HG02943 (cell line): ENCODE measurements at regions not wholly inside any gene's neighbourhood (a gene's known extent, or its start where the extent isn't known, plus 50 kb on each side); places are given as distances from the start of the nearest gene placed in this dataset.
"Not testable (repeated sequence)": the region's sequence is repeated elsewhere in the genome, so short reads cannot be mapped to it uniquely, and the experiment has no call there.

ENCODE experiments used
- ATAC-seq: cut with Tn5 transposase; IDR thresholded peaks from one replicate; pipeline ENCODE4 v1.9.1; 2021; ENCODE audit warnings: mild to moderate bottlenecking, low read depth, moderate library complexity; ENCODE audit not compliant: unreplicated experiment

DNA sequence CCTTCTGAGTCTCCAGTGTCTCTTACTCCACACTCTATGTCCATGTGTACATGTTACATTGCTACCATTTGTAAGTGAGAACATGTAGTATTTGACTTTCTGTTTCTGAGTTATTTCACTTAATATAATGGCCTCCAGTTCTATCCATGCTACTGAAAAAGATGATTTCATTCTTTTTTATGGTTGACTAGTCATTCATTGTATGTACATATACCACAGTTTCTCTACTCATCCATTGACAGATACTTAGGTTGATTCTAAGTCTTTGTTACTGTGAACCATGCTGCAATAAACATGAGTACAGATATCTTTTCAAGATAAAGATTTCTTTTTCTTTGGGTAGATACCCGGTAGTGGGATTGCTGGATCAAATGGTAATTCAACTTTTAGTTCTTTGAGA is 107.1 kb upstream of the CHD1 start:
- ATAC-seq = no peak

DNA sequence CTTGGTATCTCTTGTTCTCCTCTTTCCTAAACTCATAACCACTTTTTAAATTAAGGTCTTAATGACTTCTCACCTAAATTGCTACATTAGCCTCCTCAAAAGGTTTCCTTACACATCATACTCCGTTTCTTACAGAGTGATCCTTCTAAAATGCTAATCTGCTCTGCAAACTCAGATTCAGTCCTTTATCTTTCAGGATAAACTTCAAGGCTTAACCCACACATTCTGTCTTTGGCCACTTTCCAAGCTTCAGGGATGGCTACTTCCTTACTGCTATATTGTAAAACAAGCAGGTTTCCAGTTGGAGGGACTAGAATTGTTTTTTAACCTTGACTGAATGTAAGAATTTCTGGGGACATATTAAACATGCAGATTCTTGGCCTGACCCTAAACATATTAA is 105.5 kb upstream of the CHD1 start:
- no peak for ATAC-seq

DNA sequence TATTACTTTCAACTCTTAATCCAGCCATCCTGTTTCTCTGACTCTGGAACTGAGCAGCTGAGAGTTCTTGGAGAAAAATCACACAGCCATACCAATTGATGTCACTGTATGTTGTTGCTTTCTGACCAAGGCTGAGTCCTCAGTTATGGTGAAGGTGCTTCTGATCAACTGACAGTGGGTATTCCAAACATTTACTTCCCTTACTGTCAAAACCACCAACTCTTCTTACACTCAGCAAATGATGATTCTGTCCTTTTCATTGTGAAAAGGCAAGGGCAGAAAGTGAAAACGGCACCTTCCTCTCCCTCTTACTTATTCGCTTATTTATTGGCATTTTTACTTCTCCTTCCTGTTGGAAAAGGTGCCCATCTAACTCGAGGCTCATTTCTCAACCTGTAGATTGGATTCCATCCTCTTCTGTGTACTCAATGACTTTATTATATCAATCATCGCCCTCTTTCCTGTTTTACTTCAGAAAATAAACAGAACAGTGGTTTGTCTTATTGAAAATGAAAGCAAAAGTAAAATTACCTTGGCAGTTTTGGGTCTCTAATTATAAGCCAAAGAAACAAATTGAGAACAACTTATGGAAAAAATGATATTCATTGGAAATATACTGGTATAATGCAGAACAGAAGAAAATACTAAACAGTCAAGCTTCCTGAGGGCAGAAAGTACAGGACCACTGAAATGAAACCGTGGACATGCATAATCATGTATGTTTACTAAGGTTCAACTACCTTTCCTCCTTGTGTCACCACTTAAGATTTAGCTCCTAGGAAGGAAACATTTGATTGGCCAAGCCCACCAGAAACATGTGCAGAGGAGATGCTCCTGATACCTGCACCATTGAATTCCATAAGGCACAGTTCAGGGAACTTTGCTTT is 104.5 kb upstream of the CHD1 start:
- ATAC-seq = no peak

DNA sequence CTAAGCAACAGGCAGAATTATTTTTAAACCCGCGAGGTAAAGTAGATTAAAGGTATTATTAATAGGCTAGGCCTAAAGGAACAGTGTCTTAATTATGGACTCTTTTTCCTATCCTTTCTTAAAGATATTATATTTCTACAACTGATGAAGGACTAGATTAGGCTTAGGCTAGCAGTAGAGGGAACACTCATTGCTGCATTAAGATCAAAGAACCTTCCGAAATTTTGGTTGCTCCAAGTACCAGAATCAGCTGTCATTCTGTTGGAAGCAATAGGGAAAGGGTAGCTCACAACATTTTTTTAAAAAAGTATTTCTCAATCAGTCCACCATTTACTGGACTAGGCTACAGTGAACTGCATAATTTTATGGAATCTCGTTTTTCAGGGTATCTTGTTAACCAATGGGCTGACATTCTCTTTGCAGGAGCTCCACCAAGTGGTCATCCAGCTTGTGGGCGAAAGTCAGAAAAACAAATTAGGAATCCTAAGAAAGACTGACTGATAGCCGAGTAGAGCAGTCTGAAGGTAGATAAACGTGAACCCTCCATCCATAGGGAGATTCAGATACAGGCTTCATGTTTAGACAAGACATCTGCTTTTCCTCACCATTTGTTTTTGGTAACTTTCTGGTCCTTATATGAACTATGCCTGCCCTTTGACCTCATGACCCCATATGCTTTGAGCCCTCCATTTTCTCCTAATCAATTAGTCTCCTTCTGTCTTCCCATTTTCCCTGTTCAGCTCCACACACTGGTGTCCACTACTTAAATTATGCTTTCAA is 103.6 kb upstream of the CHD1 start:
- no peak for ATAC-seq

DNA sequence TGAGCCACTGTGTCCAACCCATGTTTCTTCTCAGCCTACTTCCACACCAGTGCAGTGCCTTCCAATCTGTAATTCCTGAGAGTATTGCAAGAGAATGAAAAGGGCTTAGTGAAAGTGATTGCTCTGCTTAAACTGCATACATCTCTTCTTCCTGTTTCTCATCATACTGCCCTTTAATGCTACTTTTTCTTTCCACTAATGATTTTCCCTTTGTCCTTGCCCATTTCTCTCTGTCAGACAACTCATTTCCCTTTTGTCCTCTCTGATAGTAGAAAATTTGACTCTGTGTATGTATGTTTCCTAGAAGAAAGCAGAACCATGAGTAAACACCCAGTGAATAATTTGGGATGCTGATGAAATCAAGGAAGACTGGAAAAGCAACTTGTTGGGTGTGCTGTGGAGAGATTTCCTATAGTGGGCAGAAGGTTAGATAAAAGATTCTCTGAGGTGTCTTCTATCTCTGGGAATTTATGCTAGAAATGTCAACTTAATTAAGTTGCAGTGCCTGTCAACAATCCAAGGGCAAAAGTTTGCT is 102.2 kb upstream of the CHD1 start:
- no peak for ATAC-seq

DNA sequence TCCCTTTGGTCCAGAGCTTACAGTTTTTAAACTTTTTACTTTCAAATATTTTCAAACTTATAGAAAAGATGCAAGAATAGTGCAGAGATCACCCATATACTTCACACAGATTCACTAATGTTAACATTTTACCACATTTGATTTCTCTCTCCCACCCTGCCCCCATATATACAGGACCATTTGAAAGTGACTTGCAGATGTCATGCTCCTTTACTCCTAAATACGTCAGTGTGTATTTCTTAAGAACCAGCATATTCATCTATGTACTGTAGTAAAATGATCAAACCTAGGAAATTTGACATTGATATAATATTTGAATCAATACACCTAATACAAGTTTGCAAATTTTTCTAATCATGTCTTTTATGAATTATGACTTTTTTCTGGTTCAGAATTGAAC is 100.4 kb upstream of the CHD1 start:
- no peak for ATAC-seq

DNA sequence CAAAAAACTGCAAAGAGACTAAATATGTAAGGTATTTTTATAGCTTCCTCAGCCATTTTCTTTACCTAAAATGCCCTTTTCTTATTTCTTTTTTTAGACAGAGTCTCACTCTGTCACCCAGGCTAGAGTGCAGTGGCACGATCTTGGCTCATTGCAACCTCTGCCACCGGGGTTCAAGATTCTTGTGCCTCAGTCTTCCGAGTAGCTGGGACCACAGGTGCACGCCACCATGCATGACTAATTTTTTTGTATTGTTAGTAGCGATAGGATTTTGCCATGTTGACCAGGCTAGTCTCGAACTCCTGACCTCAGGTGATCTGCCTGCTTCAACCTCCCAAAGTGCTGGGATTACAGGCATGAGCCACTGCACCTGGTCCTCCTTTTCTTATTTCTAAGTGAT is 99.4 kb upstream of the CHD1 start:
- not testable (repeated sequence) for ATAC-seq

DNA sequence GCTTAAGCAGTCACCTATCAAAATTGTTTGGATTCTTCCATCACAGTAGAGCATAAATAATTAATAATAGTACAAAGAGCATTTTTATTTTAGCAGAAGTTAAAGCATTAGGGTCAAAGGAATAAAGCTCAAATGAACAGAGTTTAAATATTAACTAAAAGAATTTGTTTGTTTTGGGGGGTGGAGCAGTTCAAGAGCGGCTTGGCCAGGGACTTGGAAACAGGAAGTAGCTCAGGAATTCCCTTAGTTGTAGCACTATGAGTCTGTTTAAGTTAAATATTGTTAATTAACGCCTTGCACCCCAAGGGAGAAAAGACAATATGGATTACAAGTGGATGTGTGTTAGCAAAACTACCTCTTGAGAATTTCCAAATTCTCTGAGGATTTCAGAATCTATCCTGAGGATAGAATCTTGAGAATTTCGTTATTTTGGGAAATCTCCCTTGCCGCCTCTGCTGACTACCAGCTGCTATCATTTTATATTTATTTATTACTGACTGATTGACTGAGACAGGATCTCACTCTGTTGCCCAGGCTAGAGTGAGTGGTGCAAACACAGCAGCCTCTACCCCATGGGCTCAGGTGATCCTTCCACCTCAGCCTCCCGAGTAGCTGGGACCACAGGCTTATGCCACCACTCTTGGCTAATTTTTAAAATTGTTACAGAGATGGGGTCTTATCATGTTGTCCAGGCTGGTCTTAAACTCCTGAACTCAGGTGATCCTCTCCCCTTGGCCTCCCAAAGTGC is 96.7 kb upstream of the CHD1 start:
- no peak for ATAC-seq

DNA sequence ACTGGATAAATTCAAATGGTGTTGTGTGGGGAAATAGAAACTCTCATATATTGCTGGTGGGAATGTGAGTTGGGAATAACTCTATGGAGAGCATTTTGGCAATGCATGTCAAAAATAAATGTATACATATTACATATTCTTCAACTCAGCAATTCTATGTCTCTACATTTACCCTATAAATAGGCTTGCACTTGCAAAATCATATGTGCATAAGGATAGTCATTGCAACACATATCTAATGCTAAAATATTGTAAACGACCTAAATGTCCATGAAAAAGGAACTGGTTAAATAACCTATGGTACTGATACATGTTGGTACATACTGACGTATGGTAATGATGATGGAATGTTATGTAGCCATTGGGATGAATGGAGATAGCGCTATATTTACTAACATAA is 94.5 kb upstream of the CHD1 start:
- ATAC-seq = no peak

DNA sequence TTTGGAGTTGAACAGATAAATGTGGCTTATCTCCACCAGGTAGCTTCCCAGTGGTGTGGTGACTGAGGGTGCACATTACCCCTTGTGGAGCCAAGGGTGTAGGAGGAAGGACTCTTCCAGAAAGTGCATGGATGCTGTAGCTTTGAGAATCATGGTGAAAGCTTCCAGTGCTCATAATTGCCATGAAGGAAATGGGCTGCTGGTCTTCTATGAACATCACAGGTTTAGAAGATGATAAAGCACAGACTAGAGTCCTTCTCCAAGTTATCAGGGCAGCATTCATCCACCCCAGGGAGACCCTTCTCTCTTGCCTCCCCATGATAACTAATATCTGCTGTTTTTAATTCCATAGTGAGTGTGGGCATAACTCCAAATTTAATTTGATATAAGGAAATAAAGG is 93.4 kb upstream of the CHD1 start:
- ATAC-seq = no peak

DNA sequence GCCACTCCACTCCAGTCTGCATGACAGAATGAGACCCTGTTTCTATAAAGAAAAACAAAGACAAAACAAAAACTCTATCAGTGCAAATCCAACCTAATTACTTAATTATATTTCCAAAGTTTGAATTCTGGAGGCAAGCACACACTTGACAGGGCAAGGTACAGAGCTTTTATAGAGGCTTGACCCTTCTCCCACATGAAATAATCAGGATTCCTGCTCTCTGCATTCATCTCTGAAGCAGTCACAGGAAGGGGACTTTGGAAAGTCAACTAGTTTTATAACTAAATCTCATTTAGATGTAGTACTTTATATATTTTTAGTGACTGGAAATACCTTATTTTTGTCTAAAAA is 91.9 kb upstream of the CHD1 start:
- ATAC-seq = no peak

DNA sequence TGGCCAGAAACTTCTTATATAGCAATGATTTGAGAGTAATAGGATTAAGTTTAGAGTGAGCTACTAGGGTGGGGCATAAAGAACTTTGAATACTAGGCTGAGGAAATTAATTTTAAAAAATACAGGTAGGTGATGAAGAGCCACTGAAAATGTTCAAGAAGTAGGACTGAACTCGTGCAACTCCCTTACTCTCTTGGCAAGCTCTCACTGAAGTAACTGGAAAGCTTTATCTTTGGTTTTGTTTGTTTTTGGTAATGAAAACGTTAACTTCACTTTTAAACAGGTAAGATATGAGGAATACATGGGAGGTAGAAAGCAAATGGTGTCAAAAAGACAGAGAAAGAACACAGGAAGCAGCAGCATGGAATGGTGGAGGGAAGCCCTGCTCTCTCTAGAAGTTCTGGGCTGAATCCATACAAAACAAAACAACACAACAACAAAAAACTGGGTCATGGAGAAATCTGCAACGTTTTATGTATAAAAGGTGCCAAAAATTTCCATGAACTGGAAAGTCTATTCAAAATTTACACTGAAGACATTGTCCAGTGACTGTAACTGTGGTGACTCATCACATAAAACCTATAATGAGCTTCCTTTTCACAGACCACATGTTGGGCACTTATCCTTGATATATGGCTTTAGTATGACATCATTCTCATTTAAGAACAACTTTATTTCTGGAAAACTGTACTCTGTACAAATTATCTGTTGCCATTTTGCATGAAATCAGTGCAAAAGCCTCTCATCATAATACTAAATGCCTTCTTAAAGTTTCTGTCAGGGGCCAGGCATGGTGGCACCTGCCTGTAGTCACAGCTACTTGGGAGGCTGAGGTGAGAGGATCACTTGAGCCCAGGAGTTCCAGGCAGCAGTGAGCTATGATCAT is 91.2 kb upstream of the CHD1 start:
- ATAC-seq = no peak

DNA sequence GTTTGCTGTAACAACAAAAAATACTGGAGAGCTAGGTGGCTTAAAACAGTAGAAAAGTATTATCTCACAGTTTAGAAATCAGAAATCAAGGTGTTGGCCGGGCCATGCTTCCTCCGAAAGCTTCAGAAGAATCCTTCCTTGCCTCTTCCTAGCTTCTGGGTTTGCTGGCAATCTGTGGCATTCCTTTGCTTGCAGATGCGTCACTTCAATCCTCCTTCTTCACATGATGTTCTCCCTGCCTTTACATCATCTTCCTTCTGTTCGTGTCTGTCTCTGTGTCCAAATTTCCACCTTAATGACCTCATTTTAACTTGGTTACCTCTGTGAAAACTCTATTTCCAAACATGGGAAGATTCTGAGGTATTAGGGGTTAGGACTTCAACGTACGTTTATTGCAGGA is 90.4 kb upstream of the CHD1 start:
- no peak for ATAC-seq

DNA sequence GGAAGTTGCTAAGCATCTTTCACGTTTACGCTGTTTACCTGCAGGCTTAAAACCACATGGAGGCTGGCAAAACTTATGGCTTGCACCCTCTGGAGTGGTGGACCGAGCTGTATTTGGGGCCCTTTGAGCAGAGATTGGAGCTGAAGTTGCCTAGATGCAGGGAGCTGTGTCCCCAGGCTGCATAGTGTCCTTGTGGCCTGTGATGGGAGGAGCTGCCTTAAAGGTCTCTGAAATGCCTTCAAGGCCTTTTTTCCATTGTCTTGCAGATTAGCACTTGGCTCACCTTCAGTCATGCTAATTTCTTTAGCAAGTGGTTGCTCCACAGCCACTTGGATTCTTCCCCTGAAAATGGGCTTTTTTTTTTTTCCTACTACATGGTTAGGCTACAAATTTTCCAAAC is 81.5 kb upstream of the CHD1 start:
- ATAC-seq = no peak

DNA sequence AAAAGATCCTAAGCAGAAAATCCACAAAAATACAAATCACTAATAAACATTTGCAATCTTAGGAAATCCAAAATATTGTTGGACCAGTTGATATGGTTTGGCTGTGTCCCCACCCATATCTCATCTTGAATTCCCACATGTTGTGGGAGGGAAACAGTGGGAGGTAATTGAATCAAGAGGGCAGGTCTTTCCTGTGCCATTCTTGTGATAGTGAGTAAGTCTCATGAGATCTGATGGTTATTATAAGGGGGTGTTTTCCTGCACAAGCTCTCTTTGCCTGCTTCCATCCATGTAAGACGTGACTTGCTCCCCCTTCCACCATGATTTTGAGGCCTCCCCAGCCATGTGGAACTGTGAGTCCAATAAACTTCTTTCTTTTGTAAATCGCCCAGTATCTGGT is 79.2 kb upstream of the CHD1 start:
- ATAC-seq = not testable (repeated sequence)

DNA sequence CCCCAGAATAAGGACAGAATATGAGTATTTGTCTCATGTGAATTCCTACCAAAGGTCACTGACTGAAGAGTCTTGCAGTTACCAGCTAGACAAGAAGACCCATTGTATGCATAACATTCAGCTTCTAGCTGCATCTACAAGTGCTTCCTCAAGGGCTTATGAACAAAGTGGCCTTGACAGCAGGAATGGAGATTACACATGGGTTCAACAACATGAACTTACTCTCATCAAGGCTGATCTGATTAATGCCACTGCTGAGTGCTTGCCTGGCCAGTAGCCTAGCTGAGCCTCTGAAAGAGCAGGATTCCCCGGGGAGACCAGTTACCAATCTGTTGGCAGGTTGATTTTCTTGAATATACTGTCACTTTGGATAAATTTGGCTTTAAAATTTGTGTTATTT is 76.7 kb upstream of the CHD1 start:
- ATAC-seq = no peak

DNA sequence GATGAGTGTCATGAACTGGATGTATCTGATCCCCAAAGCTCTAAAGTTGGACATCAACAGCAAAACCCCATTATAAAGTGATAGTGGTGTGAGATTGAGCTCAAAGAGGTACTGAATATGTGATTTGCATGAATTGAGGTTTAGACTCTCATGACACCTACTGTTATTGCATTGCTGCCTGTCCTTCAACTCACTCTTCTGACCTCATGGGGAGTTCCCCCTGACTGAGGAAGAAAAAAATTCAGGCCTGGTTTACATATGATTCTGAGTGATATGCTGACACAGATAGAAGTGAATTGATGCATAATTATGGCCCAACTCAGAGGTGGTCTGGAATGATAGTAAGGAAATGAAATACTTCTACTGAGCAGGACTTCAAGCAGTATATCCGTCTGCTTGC is 76.2 kb upstream of the CHD1 start:
- ATAC-seq = peak; percentile 99

DNA sequence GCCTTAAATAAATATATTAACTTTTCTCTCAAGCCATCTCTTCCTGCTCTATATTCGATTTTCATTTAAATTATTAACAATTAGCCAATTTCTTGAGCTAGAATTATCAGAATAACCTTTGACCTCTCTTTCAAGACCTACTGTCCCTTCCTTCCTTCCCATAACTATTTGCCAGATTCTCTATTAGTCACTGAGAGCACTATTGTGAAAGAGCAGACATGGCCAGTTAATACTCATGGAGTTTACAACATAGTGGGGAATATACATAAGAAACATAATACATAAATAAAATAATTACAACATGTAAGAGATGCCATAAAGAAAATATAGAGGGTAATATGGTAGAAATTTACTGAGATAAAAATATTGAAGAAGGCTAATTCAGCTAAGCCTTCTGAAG is 72.1 kb upstream of the CHD1 start:
- ATAC-seq = no peak

DNA sequence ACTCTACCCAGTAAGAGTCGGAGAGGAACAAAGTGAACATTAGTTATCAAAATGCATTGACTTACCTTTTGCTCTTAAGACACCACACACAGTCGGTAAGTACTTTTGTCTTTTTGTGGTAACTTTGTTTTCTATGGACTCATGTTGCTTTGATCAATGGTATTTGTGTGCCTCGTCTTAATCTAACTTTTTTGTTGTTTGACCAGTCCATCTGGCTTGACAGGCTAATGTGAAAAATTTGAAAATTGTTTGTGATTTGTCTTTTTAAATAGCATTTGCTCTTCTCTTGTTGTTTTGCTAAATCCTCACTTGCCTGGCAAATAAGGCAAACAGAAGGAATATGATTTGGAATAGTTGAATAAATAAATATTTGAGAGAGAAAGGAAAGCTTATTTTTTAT is 71.4 kb upstream of the CHD1 start:
- no peak for ATAC-seq

DNA sequence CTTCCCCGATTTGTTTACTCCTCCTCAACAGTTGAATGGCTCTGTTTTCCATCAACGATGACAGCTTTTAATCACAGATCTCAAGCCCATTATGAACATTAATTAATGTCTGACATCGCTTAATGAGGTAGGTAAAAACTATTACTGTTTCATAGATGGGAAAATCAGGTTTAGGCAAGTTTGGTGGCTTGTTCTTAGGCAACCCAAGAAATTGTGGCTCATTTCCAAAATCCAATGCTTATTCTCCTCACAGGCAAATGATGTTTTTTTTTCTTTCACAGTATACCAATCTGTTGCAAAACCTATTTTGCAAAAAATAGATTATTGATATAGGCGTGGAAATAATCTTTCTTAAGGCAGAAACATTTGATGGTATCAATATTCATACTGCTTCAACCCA is 70.8 kb upstream of the CHD1 start:
- no peak for ATAC-seq
